NCI-H1436 treated with DMSO at 0.1 percent for 48 hours (cell line): ENCODE measurements at regions not wholly inside any gene's neighbourhood (a gene's known extent, or its start where the extent isn't known, plus 50 kb on each side); places are given as distances from the start of the nearest gene placed in this dataset.
"Not testable (repeated sequence)": the region's sequence is repeated elsewhere in the genome, so short reads cannot be mapped to it uniquely, and the experiment has no call there.

Source experiments
- DNase-seq: peaks from one replicate; lab custom pipeline; 2025; lab: John Stamatoyannopoulos, UW

DNA sequence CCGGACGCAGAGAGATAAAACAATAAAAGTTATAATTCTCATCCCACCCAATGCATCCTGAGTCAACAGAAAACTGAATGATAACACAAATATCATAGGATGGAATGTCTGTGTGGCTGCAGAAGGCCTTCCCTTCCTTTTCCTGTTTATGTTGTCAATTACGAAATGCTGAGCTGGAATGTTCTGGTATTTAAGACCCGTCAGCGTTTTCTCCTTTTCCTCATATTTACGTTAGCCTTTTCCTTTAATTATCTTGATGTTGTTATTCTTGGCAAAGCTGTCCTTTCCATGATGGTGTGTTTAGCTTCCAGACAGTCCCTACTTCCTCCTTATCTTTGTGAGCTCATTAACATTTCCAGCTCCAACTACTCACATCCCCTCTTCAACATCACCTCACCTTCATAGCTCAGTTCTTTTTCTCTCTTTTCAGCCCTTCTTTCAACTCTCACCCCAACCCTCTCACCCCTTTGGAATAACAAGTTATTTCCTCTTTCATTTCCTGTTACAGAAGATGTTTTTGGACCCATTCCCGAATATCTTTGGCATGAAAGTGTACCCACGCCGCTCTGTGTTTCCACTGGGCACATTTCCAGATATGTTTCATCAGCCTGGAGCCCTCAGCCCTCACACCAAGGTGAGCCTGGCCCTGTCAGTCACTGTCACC is 221.6 kb downstream of the NR2F1-AS1 start:
- no peak for DNase-seq

DNA sequence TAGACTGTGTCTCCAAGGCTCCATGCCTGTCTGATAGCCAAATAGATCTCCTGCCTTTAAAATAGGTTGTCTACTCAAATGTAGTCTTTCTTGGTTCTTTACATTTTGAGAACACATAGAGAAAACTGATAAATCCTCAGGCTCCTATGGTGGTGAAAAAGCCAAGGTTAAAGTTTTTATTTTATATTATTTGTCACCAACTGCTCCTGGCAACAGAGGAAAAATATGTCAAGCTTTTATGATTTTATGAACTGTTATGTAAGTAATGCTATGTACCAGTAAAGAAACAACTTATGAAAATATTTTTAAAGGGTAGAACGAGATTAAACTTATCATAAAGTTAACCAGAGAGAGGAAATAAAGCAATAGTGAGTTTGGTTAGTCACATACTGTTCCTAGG is 222.8 kb downstream of the NR2F1-AS1 start:
- DNase-seq, result no peak

DNA sequence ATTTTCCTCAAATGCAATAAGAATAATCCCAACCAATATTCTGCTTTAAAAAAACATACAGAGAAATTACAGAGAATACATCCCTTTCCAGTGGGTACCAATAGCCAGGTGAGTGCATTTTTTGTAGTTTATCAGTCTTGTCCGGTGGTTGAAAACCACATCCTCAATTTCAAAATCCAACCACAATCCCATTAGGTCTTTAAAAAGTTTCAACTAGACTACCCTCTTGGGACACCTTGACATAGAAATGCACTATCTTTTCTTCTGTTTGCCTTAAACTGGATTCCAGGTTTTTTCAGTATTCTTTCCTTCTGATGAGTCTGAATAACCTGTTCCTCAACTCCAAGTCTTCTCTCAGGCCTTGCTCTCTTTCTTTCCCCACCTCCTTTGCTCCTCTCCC is 223.3 kb downstream of the NR2F1-AS1 start:
- no peak for DNase-seq

GRCh38 chr5:93355691-93356090 is 225.3 kb downstream of the NR2F1-AS1 start:
- no peak for DNase-seq

GRCh38 chr5:93352186-93352585 is 228.8 kb downstream of the NR2F1-AS1 start:
- no peak for DNase-seq

DNA sequence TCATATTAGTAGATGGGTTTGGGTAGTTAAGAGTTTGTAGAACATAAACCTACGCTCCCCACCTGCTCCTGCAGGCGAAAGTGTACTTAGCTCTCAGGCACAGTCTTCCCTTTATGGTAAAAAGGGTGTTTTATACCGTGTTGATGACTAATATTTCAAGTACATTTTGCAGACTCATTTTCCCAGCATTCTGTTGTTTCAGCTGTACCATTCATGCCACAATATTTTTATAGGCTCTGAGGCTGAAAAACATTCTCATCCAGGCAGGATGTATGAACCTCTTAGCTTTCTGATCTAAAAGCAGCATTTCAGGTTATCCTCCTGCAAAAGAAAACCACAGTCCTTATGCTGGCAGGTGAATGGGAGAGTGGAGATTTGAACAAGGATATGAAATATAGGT is 231.4 kb downstream of the NR2F1-AS1 start:
- no peak for DNase-seq

DNA sequence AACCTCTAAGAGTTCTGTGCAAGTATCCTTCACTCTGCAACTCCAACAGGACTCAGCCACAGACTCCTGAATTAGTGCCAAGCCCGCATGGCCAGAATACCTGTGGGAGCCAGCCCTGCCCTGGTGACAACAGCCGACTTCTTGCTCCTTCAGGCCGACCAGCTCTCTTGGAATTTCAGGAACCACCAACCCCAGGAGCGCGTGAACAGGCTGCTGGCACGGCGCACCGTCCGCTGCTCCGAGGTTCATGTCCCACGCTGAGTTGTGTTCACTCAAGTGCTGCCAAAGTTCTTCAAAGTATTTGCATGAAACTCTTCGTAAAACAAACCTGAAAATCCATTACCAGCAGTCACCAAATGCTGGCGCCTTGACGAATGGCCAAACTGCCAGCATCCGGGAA is 232.8 kb downstream of the NR2F1-AS1 start:
- DNase-seq, result no peak

GRCh38 chr5:93346850-93347249 is 234.2 kb downstream of the NR2F1-AS1 start:
- not testable (repeated sequence) for DNase-seq

GRCh38 chr5:93346301-93346700 is 234.7 kb downstream of the NR2F1-AS1 start:
- no peak for DNase-seq

DNA sequence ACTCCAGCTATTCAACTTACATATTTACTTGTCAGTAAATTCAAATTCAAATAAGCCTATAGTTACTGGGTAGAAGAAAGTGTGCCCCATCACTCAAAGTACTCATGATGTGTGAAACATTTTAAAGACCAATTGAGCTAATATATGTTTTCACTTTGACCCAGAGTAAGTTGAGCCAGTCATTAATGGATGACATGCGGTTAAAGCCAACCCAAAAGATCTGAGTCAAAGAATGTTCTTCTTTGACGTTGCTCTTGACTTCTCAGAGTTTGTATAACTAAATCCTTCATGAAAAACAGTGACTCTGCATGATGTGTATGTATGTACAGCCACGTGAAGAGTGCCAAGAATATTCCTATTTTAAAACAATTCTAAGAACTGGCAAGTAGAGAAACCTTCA is 237.4 kb downstream of the NR2F1-AS1 start:
- no peak for DNase-seq

DNA sequence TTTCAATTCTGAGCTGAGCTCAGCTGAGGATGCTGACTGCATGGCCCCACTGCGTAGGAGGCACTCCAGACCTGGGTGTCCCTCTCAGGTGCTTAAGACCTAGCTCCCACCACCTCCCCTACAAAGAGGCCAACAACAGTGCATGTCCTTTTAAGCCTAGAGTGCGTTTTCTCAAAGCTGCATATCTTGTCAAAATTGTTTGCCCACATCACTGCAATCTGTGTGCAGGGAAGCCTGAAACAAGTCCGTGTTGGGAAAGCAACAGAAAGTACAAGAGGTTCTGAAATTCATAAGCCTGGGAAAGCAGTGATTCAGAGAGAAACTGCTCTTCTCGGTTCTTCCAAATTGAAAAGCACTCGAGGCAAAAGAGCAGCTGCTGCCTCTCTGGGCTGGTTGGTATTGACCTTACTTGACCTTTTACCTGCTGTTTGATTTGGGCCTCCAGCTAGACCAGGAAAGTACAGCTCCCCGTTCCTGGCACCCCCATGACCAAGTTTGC is 238.4 kb downstream of the NR2F1-AS1 start:
- DNase-seq, result no peak

- no peak for DNase-seq
Observed at GRCh38 chr5:93340881-93341280, 240.1 kb downstream of the NR2F1-AS1 start.

DNA sequence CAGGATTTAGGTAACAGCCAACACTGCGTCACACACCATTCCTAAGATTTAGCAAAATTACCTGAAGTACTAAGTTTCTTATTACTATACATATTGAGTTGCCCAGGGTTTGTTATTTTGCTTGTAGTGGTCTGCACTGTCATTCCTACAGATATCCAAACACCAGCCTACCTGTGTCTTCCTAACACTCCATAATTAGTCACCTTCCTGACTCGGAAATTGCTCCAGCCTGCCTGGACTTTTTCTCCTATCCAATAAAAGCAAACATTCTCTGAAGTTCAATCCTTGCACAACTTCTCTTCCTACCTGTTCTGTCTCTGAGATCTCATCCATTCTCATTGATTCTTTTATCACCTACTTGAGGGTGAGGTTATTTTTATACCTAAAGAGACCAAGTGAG is 243.9 kb downstream of the NR2F1-AS1 start:
- no peak for DNase-seq

DNA sequence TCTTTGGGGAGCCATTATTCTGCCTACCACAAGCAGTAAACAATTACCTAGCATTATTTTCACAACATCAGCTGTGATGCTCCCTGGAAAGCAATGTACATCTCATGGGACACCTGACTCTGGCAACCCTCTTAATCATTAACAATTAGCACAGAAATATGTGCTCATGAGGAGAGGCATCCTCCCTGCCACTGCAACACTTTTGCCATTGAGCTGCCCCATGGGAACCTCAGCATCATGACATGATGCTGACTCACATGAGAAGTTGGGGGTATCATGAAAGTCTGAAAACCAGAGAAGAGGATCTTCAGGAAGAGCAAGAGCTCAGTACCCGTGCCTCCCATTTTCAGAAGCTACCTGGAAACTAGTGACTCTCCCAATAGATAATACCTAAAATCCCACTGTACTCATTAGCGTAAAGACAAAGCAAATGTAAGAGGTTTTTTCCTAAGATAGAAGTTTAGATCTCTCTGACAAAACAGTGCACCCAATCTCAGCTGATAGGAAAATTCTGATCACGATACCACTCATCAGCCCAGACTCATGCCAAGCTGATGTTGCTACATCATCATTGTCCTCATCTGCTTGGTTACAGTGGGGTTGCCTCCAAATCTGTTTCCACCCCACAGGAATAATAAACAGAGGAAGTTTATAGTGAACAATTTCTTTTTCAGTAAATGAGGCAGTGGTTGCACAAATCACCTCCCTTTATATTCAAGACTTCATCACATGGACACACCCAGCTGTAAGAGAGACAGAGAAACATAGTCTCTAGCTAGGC is 244.5 kb downstream of the NR2F1-AS1 start:
- DNase-seq, result no peak

DNA sequence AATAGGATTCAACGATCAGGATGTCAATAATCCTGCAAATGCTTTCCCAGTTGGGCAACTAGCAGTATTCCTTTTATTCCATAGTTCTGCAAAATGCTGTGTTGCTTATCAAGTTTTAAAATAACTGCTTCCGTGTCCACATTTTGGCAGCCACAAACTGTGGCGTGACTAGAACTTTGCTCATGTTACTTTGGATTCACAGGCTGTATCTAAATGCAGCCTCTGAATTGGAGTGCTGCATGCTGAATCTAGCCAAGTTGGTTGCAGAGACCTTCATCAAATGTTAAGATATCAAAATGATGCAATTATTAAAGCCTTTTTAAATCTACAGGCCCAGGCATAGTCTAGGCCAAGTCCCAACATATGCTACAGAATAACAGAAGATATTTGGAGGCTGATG is 249.2 kb downstream of the NR2F1-AS1 start:
- DNase-seq, result no peak

- no peak for DNase-seq
Observed at GRCh38 chr5:93331241-93331640, 249.8 kb downstream of the NR2F1-AS1 start.

- no peak for DNase-seq
Observed at GRCh38 chr5:93330506-93330905, 250.5 kb downstream of the NR2F1-AS1 start.

- no peak for DNase-seq
Observed at GRCh38 chr5:93329756-93330155, 251.3 kb downstream of the NR2F1-AS1 start.

- DNase-seq, result no peak
Observed at GRCh38 chr5:93328833-93329232, 252.2 kb downstream of the NR2F1-AS1 start.

GRCh38 chr5:93327605-93328004 is 253.4 kb downstream of the NR2F1-AS1 start:
- no peak for DNase-seq

- no peak for DNase-seq
Observed at GRCh38 chr5:93325946-93326345, 255.1 kb downstream of the NR2F1-AS1 start.

GRCh38 chr5:93322974-93323860 is 257.8 kb downstream of the NR2F1-AS1 start:
- no peak for DNase-seq
